IPS-18a (cell line): ENCODE measurements at regions not wholly inside any gene's neighbourhood (a gene's known extent, or its start where the extent isn't known, plus 50 kb on each side); places are given as distances from the start of the nearest gene placed in this dataset.

Source experiments
- H3K27ac ChIP-seq: one replicate; pipeline ENCODE4 v1.5.1; 2013; ENCODE audit warnings: low read length
- H3K27me3 ChIP-seq: one replicate; pipeline ENCODE4 v1.6.1; 2013; ENCODE audit warnings: mild to moderate bottlenecking, low read length; ENCODE audit not compliant: control insufficient read depth, insufficient read depth
- H3K36me3 ChIP-seq: one replicate; pipeline ENCODE4 v1.6.1; 2013; ENCODE audit warnings: low read depth, low read length; ENCODE audit not compliant: control insufficient read depth
- H3K4me1 ChIP-seq: one replicate; pipeline ENCODE4 v1.6.1; 2013; ENCODE audit warnings: low read depth, low read length; ENCODE audit not compliant: control insufficient read depth
- H3K4me3 ChIP-seq: one replicate; pipeline ENCODE4 v1.5.1; 2013; ENCODE audit warnings: low read length
- H3K9ac ChIP-seq: one replicate; pipeline ENCODE4 v1.6.1; 2013; ENCODE audit warnings: mild to moderate bottlenecking, low read length, moderate library complexity
- H3K9me3 ChIP-seq: one replicate; pipeline ENCODE4 v1.6.1; 2013; ENCODE audit warnings: low read depth, low read length; ENCODE audit not compliant: control insufficient read depth

DNA sequence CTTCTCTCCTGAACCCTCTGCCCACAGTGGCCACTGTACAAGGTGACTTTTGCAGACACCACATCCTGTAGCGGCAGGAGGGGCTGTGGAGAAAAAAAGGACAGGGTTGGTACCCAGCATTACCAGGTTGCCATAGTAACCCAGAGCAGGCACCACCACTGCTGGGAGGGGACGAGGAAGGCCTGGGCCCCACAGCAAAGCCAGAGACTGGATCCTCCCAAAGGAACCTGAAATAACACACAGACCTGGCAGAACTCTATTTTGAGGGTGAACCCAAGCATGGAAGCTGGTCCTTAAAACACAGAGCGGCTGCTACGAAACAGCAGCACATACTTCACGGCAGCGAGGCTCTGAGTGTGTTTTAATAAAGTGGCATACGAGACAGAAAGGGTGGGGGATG is 380.6 kb downstream of the CTTN start:
- Histone ChIP-seq H3K27ac (no peak overlapping the region), H3K9ac (no peak overlapping the region), H3K36me3 (no peaks in the 10 kb centered on the region), H3K27me3 (no peaks in the 10 kb centered on the region), H3K4me1 (no peaks in the 10 kb centered on the region), H3K4me3 (no peak overlapping the region), H3K9me3 (no peaks in the 10 kb centered on the region)

DNA sequence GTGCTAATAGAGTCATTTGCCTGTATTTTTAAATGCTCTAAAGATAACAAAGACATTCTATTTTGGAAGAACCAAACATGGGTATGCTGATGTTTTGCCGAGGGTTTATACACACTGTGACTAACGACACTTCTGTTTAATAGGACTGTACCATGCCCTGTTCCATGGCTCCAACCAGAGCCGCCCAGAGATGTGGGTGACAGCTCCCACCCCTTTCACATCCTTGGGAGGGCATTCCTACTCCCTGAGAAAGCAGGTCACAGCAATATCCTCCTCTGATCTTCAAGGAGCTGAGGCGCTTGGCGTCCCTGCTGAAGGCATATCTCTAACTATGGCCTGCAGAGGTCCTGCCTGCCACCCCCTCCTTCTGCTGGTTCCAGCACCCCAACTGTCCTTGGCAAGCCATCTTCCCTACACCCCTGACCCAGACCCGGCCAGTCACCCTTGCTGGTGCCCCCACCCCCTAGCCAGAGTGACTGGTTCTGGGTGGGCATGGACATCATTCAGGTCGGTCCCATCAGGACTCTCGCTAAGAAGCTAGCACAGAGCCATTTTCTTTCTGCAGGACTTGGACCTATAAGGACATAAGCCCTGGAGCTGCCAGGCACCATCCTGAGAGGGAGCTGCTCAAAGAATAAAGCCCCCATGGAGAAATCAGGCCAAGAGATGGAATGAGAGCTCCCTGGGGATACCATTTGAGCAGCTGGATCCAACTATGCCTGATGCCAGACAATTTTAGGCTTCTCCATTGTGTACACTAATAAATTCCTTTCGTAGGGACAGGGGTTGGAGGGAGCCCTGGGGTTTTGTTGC is 381.3 kb downstream of the CTTN start:
- H3K9me3 ChIP-seq: no peaks in the 10 kb centered on the region
- H3K36me3 ChIP-seq: no peaks in the 10 kb centered on the region
- H3K9ac ChIP-seq: no peak overlapping the region
- no peaks in the 10 kb centered on the region for H3K27me3 ChIP-seq
- H3K4me3 ChIP-seq: no peak overlapping the region
- no peaks in the 10 kb centered on the region for H3K4me1 ChIP-seq
- H3K27ac ChIP-seq: no peak overlapping the region

DNA sequence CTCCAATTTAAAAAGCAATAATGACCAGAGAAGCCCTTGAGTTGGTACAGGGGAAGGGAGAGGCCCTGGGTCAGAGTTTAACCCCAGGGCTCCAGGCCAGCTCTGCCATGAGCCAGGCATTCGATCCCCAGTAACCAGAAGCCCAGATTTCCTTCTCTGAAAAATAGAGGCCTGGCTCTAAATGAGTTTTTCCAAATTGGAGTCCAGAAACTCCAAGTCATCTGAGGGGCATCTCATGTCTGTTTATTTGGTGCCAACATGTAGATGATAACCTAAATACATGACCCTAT is 381.9 kb downstream of the CTTN start:
- H3K27me3 ChIP-seq: no peaks in the 10 kb centered on the region
- H3K4me3 ChIP-seq: no peak overlapping the region
- H3K9me3 ChIP-seq: no peaks in the 10 kb centered on the region
- no peak overlapping the region for H3K27ac ChIP-seq
- H3K4me1 ChIP-seq: no peaks in the 10 kb centered on the region
- H3K9ac ChIP-seq: no peak overlapping the region
- no peaks in the 10 kb centered on the region for H3K36me3 ChIP-seq

DNA sequence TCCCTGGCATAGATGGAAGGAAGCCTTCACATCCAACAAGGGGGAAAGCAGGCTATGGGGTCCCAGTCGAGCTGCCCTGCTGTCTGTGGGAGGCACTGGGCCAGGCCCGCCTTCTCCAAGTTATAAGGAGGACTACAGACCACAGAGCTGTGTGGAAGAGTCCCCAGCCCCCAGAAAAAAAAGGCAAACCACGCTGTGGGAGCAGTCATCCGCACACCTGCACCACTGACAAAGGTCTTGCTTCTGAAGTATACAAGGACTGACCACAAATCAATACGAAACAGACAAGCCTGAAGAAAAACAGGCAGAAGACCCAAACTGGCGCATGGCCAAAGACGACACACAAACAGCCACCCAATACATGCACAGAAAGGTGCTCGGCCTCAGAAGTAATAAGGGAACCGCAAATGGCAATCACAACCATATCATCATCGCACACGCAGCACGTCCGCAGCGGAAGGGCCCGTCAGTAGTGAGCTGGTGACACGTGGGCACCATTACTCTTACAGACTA is 384.1 kb downstream of the CTTN start:
- Histone ChIP-seq H3K9me3 (no peaks in the 10 kb centered on the region), H3K4me1 (no peaks in the 10 kb centered on the region), H3K27me3 (no peaks in the 10 kb centered on the region), H3K27ac (no peak overlapping the region), H3K36me3 (no peaks in the 10 kb centered on the region), H3K9ac (no peak overlapping the region), H3K4me3 (no peak overlapping the region)

DNA sequence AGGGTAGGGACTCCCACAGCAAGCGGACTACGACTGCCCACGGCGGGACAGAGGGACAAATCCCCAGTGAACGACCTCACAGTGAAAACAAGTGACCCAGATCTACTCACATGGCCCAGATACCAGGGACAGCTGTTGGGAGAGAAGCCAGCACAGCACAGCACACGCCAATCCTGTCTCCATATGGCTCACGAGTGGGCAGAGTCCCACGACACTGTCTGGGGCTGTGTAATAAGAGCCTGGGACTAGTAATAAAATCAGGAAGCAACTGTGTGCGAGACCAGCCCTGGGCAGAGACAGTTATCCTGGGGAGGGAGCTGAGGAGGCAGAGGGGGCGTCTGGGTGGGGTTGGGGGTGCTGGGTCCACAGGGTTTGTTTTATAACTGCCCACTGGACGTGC is 385.0 kb downstream of the CTTN start:
- Histone ChIP-seq H3K9me3 (no peaks in the 10 kb centered on the region), H3K27me3 (no peaks in the 10 kb centered on the region), H3K4me3 (no peak overlapping the region), H3K9ac (no peak overlapping the region), H3K36me3 (no peaks in the 10 kb centered on the region), H3K27ac (no peak overlapping the region), H3K4me1 (no peaks in the 10 kb centered on the region)

DNA sequence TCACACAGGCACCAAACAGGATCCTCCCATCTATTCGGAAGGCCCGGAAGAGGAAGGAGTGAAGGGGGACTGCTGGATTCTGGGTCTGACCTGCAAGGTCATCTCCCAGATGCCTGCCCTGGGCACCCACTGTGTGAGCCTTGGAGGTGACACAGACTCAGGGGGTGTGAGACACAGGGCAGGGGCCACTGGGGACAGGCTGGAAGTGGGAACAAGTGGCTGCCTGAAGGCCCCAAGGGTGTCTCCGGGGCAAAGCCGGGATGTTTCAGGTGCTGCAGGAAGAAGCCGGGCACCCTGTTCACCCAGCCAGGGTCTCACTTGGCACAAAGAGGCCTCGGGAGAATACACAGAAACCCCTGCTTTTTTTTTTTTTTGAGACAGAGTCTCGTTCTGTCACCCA is 385.5 kb downstream of the CTTN start:
- Histone ChIP-seq H3K27ac (no peak overlapping the region), H3K4me3 (no peak overlapping the region), H3K27me3 (no peaks in the 10 kb centered on the region), H3K9me3 (no peaks in the 10 kb centered on the region), H3K4me1 (no peaks in the 10 kb centered on the region), H3K36me3 (no peaks in the 10 kb centered on the region), H3K9ac (no peak overlapping the region)

DNA sequence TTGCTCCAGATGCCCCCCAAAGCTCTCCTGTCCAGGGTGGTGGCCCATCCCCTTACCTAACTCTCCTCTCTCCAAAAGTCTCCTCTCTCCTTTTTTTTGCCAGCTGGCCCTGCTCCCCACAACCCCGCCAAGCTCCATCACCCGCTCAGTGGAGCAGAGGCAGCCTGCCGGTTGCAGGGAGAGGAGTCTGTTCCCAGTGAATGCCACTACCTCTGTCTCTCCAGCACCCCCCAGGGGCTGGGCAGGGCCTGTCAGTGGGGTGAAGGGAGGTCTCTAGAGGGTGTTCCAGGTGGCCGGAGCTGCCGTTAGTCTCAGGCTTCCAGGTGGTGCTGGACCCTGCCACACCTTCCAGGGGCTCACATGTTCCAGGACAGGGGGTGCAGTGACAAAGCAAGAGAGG is 387.0 kb downstream of the CTTN start:
- no peaks in the 10 kb centered on the region for H3K9me3 ChIP-seq

DNA sequence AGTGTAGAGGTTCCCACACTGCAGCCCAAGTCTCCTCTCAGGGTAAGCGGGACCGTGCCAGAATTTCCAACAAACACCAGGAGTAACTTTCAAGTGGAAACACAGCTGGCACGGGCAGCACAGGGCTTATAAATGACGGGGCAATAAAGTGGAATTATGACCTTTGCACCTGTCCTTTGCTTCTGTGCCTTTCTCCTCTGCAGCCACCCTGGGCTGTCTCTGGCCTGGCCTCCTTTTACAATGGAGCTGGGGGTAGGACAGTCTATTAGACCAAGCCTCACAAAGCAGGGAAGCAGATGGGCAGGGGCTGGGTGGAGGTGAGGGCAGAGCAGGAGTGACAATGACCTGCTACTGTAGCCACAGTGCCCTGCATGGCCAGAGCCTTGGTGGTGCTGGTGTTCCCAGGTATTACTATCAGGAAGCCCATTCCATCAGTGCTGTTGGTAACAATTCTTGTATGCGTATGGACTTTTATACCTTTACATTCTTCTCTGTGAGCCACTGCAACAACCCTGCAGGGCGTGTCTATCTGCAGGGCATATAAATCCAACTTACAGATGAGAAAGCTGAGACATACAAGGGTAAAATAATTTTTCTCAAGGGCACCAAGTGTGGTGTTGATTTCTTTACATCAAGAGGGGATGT is 387.8 kb downstream of the CTTN start:
- no peaks in the 10 kb centered on the region for H3K36me3 ChIP-seq
- no peak overlapping the region for H3K4me3 ChIP-seq
- H3K27me3 ChIP-seq: no peaks in the 10 kb centered on the region
- no peaks in the 10 kb centered on the region for H3K9me3 ChIP-seq
- no peak overlapping the region for H3K9ac ChIP-seq
- H3K27ac ChIP-seq: no peak overlapping the region
- H3K4me1 ChIP-seq: no peaks in the 10 kb centered on the region

More for the DNA sequence above, 387.0 kb downstream of the CTTN start:
- no peak overlapping the region for H3K9ac ChIP-seq
- H3K4me1 ChIP-seq: no peaks in the 10 kb centered on the region
- H3K27me3 ChIP-seq: no peaks in the 10 kb centered on the region
- H3K27ac ChIP-seq: no peak overlapping the region
- no peak overlapping the region for H3K4me3 ChIP-seq
- H3K36me3 ChIP-seq: no peaks in the 10 kb centered on the region

DNA sequence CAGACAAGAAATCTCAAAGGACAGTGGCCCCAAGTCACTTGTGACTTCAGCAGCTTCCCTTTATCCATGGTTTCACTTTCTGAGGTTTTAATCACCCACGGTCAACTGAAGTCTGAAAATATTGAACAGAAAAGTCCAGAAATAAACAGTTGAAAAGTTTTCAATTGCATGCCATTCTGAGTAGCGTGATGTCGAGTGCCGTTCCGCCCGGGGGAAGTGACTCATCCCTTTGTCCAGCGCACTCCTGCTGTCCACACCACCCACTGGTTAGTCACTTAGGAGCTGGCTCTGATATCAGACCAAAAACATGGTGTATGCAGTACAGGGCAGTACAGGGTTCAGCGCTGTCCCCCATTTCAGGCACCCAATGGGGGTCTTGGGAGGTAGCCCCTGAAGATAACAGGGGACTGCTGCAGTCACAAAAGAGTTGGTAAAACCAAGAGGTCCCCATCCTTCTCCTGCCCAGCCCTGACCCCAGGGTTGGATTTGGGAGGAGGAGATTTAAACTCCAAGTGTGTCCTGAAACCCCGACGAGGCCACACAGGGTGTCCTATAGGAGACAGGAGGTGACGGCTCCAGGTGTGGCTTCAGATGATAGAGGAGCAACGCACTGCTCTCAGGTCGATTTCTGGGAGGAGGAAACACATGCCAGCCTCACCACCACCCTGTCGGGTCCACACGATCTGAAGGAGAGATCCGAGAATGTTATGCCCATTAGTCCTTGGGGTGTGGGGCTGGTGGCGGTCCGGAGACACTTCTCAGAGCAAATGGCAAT is 390.1 kb downstream of the CTTN start:
- Histone ChIP-seq H3K9ac (no peak overlapping the region), H3K27me3 (no peaks in the 10 kb centered on the region), H3K27ac (no peak overlapping the region), H3K9me3 (peaks cover 8% of the 10 kb centered on the region), H3K4me1 (no peaks in the 10 kb centered on the region), H3K36me3 (peaks cover 3% of the 10 kb centered on the region), H3K4me3 (no peak overlapping the region)

DNA sequence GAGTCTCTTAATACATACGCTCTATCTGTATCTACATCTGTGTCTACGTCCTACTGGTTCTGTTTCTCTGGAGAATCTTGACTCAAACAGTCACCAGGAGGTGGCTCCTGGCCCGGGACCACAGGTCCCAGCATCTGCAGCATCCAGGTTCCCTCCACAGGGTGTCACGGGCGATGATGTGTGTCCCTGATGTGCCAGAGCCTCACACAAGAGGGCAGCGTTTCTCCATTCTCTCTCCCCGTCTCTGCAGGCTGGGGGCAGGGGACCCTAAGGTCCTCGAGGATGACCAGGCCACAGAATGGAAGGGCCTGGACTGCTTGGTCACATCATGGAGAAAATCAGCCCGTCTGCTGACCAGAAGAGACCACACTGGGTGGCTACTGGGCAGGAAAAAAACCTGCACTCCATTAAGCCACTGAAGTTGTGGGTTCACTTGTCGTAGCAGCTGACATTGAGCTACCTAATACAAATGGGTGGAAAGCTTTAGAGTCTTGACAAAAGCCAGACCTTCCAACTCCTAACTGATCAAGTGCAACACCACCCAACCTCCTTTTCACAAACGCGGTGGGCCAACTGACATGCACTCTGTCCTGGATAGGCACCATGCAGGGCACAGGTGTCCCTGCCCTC is 392.5 kb downstream of the CTTN start:
- Histone ChIP-seq H3K27ac (no peak overlapping the region), H3K4me3 (no peak overlapping the region), H3K36me3 (peaks cover 3% of the 10 kb centered on the region), H3K4me1 (no peaks in the 10 kb centered on the region), H3K9ac (no peak overlapping the region), H3K27me3 (no peaks in the 10 kb centered on the region), H3K9me3 (peaks cover 16% of the 10 kb centered on the region)

DNA sequence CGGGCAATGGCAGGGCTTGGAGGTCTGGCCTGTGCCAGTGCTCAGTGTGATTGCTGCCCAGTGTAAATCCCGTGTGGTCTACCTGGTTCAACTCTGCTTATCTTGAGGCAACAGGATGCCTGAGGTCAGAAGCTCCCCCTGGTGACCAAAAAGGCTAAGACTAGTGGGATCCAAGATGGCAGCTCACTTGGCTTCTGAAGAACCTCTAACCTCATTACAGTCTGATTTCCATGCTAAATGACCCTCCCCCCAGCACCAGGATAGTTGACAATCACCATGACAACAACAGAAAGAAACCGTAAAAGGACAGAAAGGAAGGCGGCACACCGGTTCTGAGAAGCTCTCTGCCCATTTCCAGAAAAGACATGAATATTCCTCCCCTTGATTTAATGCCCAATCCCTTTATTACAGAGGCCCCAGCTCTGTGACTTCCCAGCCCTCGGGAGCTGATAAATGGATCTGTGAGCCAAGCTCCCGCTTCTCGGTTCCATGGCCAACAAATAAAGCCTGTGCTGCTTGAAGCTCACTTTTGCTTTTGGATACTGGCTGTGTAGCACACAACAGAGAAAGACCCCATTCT is 398.4 kb downstream of the CTTN start:
- Histone ChIP-seq H3K27me3 (no peaks in the 10 kb centered on the region), H3K4me3 (no peak overlapping the region), H3K4me1 (no peaks in the 10 kb centered on the region), H3K9me3 (peaks cover 16% of the 10 kb centered on the region), H3K9ac (no peak overlapping the region), H3K27ac (no peak overlapping the region), H3K36me3 (peaks cover 3% of the 10 kb centered on the region)
